Hematopoietic multipotent progenitor cell treated with erythropoietin and hydrocortisone succinate and interleukin-3 and kit ligand, for 4 days (in vitro differentiated cells): ENCODE measurements at regions not wholly inside any gene's neighbourhood (a gene's known extent, or its start where the extent isn't known, plus 50 kb on each side); places are given as distances from the start of the nearest gene placed in this dataset.
A peak's percentile ranks its signal among the peaks of the same experiment; 100 is the strongest.
"Not testable (repeated sequence)": the region's sequence is repeated elsewhere in the genome, so short reads cannot be mapped to it uniquely, and the experiment has no call there.

Source experiments
- DNase-seq: peaks from one replicate; pipeline ENCODE4 v3.0.0-alpha.2; 2015

DNA sequence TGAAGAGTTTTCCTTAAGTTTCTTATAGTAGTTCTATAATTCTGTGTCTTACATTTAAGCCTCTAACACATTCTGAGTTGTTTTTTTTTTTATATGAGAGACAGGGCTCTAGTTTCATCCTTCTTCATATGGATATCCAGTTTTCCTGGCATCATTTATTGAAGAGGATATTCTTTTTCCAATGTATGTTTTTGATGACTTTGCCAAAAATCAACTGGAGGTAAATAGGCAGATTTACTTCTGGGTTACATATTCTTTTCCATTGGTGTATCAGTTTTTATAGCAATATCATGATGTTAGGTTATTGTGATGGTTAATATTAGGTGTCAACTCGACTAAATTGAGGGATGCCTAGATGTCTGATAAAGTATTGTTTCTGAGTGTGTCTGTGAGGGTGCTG, 650.7 kb upstream of the GRID2 start:
- no peak for DNase-seq

DNA sequence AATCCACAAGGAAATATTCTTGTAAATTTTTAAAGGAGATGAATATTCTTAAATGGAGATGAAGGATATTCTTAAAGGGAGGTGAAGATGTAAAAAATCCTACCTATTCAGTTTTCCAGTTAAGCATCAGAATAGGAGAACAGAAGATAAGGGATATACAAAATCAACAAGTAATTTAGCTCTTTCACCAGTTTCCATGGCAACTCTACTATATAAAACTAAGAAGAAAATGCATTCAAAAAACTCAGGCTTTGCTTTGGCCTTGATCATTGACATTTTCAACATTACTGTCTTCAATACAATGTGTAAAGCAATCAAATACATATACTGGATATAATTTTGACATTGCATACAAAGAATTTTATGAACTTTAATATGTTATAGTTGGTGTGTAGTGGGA, 622.7 kb upstream of the GRID2 start:
- no peak for DNase-seq

DNA sequence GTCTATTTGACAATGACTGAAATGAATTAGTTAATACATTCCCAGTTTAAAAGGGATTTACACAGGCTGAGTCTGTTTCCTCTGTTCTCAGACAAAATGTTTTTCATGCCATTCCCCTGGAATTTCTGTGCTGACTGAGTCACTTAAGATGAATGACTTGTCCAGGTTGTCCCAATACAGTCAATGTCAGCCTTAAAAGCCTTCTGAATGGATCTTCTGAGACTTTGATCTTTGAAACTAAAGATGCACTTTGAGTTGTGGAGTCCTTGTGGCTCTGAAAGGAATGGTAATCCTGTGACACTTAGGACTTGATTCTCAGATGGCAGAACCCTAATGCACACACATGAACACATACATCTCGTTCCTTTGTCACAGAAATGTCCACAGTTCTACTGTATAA, 622.2 kb upstream of the GRID2 start:
- DNase-seq: no peak

DNA sequence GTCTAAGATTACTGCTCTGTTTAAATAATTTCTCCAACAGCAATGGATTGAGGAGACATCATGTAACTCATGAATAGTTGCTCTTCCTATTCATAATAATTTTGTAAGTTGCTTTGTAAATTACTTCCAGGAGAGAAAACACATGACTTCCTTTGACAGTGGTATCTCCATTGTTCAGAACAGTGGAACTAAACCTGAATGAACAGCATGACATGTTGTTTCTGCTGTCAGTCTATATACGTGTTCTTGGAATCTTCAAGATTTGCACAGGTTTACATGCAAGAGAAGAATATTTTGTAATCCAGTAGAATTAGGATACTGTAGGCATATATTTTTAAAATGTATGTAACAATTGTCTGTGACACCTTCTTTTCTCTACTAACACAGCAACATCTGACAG, 618.8 kb upstream of the GRID2 start:
- DNase-seq: no peak

DNA sequence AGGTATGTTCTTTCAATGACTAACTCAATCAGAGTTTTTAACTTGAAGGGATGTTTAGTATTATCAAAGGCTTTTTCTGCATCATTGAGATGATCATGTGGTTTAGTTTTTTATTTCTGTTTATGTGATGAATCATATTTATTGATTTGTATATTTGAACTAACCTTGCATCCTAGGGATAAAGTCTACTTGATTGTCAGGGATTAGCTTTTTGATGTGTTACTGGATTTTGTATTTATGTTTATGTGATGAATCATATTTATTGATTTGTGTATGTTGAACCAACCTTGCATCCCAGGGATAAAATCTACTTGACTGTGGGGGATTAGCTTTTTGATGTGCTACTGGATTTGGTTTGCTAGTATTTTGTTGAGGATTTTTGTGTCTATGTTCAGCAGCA, 615.4 kb upstream of the GRID2 start:
- no peak for DNase-seq

DNA sequence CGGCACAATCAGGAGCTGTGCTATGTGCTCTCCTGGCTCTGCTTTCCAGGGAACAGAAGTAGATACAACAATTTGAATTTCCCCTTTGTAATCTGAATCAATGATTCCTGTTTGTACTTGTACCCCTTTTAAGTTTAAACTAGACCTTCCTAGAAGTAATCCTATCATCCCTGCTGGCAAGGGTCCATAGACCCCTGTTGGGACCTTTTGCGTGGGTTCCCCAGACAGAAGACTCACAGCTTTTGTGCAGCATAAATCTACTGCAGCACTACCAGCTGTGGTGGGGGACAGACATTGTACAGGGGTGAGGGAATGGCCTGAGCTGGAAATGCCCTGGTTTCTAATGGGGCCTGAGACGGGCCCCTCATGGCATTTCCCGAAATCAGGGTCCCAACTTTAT, 604.1 kb upstream of the GRID2 start:
- DNase-seq: not testable (repeated sequence)

DNA sequence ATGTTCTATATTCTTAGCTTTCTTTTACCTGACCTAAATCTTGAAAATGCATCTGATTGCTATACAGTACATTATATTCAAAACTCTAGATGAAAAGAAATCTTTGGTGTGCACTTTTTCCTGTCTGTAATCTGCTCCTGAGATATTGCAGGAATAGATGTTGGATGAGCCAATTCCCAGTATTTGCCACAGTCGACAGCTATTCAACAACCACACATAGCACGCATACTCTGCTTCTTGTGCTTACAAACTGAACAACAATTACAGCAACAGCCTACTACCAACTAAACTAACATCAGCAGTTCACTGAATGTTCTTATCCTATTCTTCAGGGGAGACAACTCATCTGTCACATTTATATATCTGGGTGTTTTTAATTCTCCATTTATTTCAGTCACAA, 573.9 kb upstream of the GRID2 start:
- no peak for DNase-seq

DNA sequence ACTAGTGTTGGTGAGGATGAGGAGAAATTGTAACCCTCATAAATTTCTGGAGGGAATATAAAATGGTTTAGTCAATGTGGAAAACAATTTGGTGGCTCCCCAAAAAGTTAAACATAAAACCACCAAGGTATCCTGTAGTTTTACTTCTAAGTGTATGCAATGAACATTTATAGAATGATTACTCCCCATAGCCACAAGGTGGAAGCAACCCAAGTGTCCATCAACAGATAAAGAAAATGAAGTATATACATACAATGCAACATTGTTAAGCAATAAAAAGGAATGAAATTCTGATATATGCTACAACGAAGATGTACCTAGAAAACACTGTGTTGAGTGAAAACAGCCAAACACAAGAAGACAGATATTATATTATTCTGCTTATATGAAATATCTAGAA, 569.1 kb upstream of the GRID2 start:
- peak; percentile 3 for DNase-seq

DNA sequence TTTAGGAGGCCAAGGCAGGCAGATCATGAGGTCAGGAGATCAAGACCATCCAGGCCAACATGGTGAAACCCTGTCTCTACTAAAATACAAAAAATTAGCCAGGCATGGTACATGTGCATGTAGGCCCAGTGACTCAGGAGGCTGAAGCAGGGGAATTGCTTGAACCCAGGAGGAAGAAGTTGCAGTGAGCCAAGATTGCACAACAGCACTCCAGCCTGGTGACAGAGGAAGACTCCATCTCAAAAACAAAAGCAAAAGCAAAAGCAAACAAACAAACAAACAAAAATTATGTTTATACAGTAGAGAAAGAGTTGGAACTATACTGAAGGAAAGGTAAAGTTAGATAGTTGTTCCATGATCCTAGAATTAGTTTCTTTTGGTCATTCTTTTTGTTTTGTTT, 564.9 kb upstream of the GRID2 start:
- not testable (repeated sequence) for DNase-seq

DNA sequence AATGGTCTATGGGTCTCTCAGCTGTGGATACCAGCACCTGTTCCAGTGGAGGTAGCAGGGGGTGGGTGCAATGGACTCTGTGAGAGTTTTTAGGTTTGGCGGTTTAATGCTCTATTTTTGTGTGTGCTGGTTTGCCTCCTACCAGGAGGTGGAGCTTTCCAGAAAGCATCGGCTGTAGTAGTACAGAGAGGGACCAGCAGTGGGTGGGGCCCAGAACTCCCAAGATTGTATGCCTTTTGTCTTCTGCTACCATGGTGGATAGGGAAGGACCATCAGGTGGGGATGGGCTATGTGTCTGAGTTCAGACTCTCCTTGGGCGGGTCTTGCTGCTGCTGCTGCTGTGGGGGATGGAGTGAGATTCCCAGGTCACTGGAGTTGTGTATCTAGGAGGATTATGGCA, 557.2 kb upstream of the GRID2 start:
- no peak for DNase-seq

DNA sequence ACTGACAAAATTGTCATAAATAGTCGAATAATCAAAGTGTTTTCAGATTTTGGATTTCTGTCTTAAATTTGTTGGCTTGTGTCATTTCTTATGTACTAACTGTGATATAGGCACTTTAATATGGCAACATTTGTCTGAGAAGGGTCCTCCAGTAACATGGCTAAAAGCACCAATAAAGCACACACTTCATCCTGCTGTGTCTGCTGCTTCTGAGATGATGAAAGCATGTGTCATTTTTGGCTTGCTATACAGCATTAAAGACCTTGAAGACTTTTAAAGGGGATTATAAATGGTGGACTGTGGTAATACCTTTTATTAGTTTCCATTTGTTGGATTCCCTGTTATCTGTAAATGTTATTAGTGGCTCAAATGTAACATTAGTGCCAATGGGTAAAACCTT, 551.8 kb upstream of the GRID2 start:
- no peak for DNase-seq

DNA sequence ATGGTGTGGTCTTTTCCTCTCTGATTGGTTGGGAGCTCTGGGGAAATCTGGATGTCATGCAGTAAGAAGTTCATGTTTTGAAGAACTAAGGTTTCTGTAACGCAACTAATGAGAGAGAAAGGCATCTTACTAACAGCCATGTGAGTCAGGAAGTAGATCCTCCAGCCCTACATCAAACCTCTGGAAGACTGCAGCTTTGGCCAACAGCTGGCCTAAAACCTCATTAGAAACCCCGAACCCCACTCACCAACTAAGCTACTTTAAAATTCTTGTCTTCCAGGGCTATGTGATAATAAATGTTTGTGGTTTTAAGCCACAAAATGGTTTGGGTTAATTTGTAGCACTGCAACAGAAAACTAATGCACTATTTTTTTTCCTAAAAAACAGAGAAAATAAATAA, 549.0 kb upstream of the GRID2 start:
- DNase-seq: no peak

DNA sequence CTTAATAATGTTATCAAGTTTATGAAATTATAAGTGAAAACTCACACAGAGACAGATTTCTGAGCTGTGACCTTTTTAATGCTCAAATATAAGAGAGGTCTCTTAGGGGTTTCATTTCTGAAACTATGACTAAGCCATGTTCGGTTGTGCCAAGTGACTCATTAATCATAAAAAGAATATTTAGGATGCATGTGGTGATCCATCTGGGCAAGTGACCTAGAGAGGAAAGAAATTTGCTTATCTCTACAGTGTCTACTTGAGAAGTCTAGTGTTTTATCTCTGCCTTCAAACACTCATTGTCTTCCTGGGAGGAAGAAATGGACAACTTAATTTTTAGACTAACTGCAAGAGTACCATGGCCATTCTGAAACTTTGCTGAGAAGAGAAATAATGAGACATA, 545.3 kb upstream of the GRID2 start:
- DNase-seq: peak; percentile 2

DNA sequence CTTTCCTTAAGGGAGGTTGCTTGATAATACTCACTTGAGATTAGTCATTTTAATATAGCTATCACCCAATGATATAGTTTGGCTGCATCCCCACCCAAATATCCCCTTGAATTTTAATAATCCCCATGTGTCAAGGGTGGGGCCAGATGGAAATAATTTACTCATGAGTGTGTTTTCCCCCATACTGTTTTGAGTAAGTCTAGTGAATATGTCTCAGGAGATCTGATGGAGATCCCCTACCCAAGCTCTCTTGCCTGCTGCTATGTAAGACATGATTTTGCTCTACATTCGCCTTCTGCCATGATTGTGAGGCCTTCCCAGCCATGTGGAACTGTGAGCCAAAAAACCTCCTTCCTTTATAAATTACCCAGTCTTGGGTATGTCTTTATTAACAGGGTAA, 539.7 kb upstream of the GRID2 start:
- no peak for DNase-seq

DNA sequence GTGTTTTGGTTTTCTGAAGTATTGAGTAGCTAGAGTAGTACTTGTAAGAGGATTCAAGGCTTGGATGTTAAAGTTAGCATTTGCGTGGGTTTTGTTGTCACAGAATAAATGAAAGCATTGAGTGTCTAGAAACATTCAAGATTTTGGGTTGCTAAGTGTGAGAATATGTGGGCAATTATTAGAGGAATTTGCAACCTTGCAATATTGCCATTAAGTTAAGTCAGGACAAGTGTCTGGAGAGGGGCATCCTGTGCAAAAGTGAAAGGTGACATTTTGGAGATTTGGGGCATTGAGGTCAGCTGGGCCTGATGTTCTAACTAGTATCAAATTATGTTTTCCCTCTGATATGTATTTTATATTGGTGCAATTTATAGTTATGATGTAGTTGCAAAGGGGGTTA, 533.9 kb upstream of the GRID2 start:
- no peak for DNase-seq

DNA sequence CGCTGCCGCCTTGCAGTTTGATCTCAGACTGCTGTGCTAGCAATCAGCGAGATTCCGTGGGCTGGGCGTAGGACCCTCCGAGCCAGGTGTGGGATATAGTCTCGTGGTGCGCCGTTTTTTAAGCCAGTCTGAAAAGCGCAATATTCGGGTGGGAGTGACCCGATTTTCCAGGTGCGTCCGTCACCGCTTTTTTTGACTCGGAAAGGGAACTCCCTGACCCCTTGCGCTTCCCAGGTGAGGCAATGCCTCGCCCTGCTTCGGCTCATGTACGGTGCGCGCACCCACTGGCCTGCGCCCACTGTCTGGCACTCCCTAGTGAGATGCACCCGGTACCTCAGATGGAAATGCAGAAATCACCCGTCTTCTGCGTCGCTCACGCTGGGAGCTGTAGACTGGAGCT, 512.1 kb upstream of the GRID2 start:
- DNase-seq: not testable (repeated sequence)

DNA sequence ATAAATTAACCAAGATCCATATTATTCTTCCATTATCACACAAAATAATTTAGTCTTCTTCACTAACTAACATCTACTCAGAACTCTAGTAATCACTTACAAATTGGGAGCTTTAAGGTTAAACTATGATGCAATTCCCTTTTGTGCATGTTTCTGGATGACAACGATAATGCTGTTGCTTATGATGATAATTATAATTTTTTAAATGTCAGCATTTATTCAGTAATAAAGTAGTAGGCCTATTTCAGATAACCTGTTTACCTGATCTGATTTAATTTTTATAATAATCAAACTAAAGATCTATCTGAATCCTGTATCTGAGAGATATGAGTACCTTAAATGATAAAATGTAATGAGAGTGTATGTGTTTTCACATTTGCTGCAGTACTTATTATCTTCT, 507.8 kb upstream of the GRID2 start:
- no peak for DNase-seq

DNA sequence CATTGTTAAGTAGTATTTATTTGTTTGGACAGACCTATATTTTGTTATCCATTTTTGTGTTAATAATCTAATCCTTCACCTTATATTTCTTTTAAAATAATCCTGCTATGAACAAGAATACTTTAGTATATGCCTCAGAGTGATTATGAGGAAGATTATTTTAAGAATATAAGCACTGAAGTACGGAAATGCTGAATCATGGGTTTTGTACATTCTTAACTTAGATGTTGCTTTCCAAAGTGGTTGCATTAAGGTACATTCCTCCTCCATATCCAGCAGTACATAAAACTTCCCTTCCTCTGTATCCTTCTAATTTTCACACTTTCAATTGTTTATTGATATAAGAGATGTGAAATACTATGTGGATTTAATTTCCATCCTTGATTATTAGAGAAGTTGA, 491.4 kb upstream of the GRID2 start:
- no peak for DNase-seq

DNA sequence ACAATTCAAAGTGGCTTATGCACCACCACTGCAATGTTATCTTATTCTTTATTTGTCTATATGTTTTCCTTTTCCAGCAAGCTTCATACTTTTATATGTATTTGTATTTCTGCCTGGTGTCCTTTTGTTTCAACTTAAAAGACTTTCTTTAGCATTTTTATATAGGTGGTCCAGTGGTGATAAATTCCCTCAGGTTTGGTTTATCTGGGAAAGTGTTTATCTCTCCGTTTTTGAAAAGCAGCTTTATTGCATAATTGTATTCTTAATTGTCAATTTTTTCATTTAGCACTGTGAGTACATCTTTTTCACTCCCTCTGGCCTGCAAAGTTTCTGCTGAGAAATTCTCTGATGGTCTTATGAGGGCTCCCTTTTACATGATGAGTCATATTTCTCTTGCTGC, 479.0 kb upstream of the GRID2 start:
- DNase-seq: no peak

DNA sequence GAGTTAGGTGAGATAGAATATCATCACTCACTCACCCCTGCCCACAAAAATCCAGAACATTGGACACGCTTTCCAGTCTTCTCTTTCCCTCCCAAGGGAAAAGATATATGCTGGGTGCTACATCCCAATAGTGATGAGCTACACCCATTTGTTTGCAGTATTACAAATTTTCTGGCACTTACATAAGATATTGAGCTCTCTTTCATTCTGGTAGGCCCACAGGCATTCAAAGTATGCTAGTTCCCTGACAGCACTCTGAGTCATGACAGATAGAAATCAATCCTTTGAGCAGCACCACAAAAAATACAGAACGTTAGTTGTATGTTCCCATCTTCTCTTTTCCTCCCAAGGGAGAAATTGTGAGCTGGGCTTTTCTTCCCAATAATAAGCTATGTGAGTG, 477.6 kb upstream of the GRID2 start:
- DNase-seq: no peak

DNA sequence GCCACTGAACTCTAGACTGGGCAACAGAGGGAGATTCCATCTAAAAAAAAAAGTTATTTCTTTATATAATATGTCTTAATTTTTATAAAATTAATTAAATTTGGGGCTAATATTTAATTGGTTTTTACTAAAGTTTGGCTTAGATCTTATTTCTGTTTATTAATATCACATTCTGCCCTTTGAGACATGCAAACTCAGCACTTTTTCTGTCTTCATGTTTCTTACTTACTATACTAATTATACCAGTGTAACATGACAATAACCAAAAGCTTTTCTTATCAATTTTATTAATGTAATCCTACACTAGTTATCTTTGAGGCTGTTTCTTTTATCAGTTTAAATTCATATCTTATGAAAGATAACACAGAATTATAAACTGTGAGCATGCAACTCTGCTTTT, 475.9 kb upstream of the GRID2 start:
- no peak for DNase-seq

DNA sequence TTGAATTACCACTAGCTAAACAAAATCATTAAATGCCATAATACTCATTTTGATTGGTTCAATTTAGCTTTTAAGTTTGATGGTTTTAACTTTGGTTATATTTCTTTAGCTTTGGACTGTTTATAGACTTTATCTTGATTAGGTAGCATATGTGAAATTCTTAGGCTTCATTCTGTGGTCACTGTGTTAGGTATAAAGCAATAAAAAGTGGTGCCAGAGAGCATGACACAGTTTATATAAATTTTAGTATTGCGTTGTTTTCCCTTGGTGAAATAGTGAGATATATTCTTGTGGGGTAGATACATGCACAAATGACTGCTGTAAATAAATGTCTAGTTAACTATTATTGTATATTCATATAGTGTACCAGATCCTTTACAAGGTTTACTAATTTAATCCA, 474.2 kb upstream of the GRID2 start:
- DNase-seq: no peak

DNA sequence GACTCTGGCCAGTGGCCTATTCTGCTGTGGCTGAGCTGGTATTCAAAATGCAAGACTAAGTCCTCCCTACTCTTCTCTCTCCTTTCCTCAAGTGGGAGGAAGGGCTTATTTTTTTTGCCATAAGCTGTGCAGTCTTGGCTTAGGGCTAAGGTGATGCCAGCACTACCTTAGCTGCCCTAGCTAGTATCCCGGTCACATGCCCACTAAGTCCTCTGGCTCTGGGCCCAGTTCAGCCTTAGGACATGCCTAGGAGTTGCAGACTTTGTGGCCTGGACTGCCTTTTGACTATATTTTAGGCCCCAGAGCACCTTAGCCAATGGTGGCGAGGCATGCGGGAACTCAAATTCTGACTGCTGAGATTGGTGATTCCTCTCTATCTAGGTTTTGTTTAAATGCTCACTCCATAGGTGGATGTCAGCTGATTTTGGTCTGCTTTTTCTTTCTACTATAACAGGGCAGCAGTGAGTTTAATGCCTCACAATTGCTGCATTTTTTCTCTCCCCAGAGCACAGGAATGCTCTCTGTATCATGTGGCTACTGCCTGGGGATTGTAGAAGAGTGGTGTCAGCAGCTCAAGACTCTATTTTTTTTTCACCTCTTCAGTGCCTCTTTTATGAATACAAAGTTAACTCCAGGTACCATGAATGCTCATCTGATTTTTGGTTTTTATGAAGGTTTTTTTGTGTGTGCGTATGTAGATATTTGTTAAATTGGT, 472.9 kb upstream of the GRID2 start:
- DNase-seq: no peak

DNA sequence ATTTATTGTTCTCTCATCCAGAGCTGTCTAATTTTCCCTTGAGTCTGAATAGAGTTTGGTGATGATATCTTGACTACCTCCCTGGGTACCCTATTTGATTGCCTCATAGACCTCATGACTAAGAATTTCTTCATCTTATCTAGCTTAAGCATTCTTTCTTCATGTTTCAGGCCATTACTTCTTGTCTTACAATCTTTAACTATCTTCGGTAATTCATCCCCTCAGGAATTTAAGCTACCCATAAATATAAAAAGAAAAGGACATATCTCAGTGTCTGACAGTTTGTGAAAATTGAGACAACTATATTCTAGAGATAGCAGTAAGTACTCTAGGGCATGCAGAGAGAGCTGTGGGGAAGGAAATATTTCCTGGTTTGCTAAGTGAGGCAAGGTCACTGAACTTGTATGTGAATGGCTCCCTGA, 466.1 kb upstream of the GRID2 start:
- no peak for DNase-seq

DNA sequence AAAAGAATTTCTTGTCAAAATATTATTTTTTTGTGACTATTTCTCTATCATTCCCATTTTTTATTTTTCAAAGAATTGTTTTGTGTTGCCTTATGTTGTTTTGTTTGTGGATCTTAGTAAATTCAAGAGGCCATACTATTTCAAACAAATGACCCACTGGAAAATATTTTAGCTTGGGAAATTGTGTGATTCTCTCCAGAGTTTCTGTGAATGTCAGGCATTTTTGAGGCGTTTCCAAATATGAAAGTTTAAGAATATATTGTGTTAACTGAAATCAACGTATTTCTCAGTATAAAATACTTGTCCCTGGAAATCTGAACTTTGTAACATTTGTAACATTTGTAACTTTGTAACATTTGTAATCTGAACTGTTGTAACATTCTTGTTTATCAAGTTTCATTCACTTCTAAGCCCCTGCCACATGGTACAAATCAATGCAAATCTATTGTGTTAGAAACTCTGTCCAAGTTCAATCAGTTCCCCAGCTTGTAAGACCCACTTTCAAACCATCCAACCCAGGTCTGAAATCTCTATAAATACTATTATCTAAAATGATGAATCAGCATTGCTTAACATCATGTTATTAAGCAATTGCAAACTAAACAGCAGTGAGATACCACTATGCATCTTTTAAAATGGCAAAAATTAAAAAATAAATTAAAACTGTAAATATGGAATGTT, 465.4 kb upstream of the GRID2 start:
- no peak for DNase-seq
